ENCODE measurements at regions not wholly inside any gene's neighbourhood (a gene's known extent, or its start where the extent isn't known, plus 50 kb on each side); places are given as distances from the start of the nearest gene placed in this dataset.
"Not testable (repeated sequence)": the region's sequence is repeated elsewhere in the genome, so short reads cannot be mapped to it uniquely, and the experiment has no call there.

GRCh38 chr2:235223011-235223410 is 270.8 kb upstream of the AGAP1 start:
- no peak for DNase-seq

GRCh38 chr2:235224410-235224809 is 269.4 kb upstream of the AGAP1 start:
- DNase-seq, result no peak

GRCh38 chr2:235225261-235225660 is 268.6 kb upstream of the AGAP1 start:
- no peak for DNase-seq

- no peak for DNase-seq
Observed at GRCh38 chr2:235227590-235227989, 266.3 kb upstream of the AGAP1 start.

- not testable (repeated sequence) for DNase-seq
Observed at GRCh38 chr2:235228422-235228821, 265.4 kb upstream of the AGAP1 start.

- no peak for DNase-seq
Observed at GRCh38 chr2:235229236-235229635, 264.6 kb upstream of the AGAP1 start.

GRCh38 chr2:235230821-235231601 is 262.8 kb upstream of the AGAP1 start:
- DNase-seq, result no peak

GRCh38 chr2:235232449-235233433 is 261.1 kb upstream of the AGAP1 start:
- DNase-seq, result no peak

- no peak for DNase-seq
Observed at GRCh38 chr2:235234736-235235135, 259.1 kb upstream of the AGAP1 start.

- no peak for DNase-seq
Observed at GRCh38 chr2:235235977-235236767, 257.7 kb upstream of the AGAP1 start.

- DNase-seq, result no peak
Observed at GRCh38 chr2:235238537-235238936, 255.3 kb upstream of the AGAP1 start.

GRCh38 chr2:235240574-235240973 is 253.3 kb upstream of the AGAP1 start:
- DNase-seq, result no peak

- no peak for DNase-seq
Observed at GRCh38 chr2:235244255-235245220, 249.3 kb upstream of the AGAP1 start.

GRCh38 chr2:235247001-235247400 is 246.8 kb upstream of the AGAP1 start:
- no peak for DNase-seq

- DNase-seq, result no peak
Observed at GRCh38 chr2:235255693-235256092, 238.2 kb upstream of the AGAP1 start.

GRCh38 chr2:235257590-235257989 is 236.3 kb upstream of the AGAP1 start:
- no peak for DNase-seq

GRCh38 chr2:235262750-235263149 is 231.1 kb upstream of the AGAP1 start:
- no peak for DNase-seq

- DNase-seq, result no peak
Observed at GRCh38 chr2:235263205-235264120, 230.4 kb upstream of the AGAP1 start.

GRCh38 chr2:235264121-235264493 is 229.7 kb upstream of the AGAP1 start:
- no peak for DNase-seq

- DNase-seq, result no peak
Observed at GRCh38 chr2:235264512-235264911, 229.3 kb upstream of the AGAP1 start.
